ENCODE measurements at regions not wholly inside any gene's neighbourhood (a gene's known extent, or its start where the extent isn't known, plus 50 kb on each side); places are given as distances from the start of the nearest gene placed in this dataset.

- FAIRE-seq (no peak), DNase-seq (ENCODE audit: insufficient read length, low spot score) (no peak)
Observed at GRCh38 chr3:24740326-24740725, 245.7 kb upstream of the THRB start.

GRCh38 chr3:24741506-24741905, 246.9 kb upstream of the THRB start:
- FAIRE-seq (no peak), DNase-seq (ENCODE audit: insufficient read length, low spot score) (no peak)

GRCh38 chr3:24748520-24748919, 253.9 kb upstream of the THRB start:
- DNase-seq (ENCODE audit: insufficient read length, low spot score) (no peak), FAIRE-seq (no peak)

GRCh38 chr3:24751020-24751419, 256.4 kb upstream of the THRB start:
- no peak for DNase-seq (ENCODE audit: insufficient read length, low spot score)
- FAIRE-seq, result no peak

DNA sequence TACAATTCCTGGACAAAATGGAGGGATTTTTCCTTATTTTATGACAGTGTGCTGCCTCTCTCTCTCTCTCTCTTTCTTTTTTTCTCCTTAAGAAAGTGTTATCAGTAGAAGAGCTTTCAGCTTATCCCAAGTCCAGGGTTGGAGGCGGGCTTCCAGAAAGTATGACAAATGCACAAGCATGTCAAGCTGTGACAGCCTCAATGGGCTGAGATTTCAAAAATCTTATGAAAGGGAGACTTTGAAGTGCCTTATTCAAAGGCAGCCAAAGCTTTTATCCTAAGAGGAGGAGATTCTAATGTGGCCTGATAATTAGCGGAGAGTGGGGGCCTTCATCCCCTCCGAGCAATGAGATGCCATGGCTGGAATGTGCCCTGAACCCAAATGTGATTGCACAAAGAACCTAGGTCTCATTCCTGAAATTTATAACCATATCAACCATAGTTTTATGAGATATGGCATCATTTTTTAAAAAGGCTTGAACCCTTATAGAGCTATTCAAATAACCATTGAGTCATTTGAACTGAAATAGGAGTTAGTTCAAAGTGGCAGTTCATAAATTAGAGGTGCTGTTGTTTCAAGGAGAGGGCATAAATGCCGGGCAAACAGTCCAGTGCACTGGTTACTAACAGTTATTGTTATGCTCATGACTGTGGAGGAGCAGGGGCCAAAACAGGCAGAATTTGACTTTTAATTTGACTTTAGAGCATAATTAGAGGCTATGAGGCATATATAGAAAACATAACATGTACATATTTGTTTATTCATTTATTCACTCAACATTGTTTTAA, 261.6 kb upstream of the THRB start:
- no peak for FAIRE-seq

GRCh38 chr3:24763393-24763792, 268.7 kb upstream of the THRB start:
- FAIRE-seq, result no peak
- DNase-seq (ENCODE audit: insufficient read length, low spot score), result peak; percentile 40

More for the DNA sequence above, 261.6 kb upstream of the THRB start:
- DNase-seq (ENCODE audit: insufficient read length, low spot score), result no peak

DNA sequence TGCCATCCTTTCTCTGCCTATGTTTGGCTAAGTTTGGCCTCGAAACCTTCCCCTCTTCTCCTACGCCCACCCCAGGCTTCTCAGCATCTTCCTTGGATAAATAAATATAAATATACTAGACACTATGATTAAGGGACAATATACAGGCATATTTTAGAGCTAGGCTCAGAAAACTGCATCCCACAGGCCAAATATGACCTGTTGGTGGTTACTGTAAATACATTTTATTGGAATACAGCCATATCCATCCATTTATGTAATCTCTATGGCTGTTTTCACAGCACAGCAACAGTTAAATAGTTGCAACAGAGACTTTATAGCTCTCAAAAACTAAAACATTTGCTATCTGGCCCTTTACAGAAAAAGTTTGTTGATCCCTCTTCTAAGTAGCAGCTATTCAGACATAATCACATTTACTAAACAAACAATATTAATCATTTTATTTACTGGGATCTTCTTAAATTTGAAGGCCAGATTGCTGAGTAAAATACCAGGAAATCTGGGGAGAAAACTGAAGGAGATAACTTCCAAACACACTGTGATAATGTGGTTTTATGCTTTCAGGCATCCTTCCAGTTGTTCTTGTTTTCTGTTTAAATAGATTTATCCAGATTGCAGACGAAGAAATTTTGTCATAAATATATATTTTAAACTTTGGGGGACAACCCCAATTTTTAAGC, 269.7 kb upstream of the THRB start:
- FAIRE-seq, result no peak

GRCh38 chr3:24765399-24765798, 270.7 kb upstream of the THRB start:
- FAIRE-seq (no peak), DNase-seq (ENCODE audit: insufficient read length, low spot score) (no peak)

More for the DNA sequence above, 269.7 kb upstream of the THRB start:
- DNase-seq (ENCODE audit: insufficient read length, low spot score), result no peak

- DNase-seq (ENCODE audit: insufficient read length, low spot score) (no peak), FAIRE-seq (no peak)
Observed at GRCh38 chr3:24769918-24770317, 275.3 kb upstream of the THRB start.

- DNase-seq (ENCODE audit: insufficient read length, low spot score) (peak; percentile 33), FAIRE-seq (no peak)
Observed at GRCh38 chr3:24773798-24774197, 279.1 kb upstream of the THRB start.

DNA sequence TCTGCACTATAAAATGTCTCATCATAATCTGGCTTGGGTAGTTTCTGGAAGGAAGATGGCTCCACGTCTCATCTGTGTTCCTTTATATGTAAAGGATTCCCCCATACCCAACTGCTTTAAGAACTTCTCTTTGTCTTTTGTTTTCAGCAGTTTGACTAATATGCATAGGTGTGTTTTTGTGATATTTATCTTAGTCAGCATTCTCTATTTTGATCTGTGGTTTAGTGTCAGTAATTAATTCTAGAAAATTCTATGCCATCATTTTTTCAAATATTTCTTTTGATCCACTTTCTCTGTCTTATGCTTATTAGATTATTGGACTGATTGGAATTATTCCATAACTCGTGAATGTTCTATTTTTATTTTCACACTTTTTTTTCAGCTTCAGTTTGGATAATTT, 286.3 kb upstream of the THRB start:
- DNase-seq (ENCODE audit: insufficient read length, low spot score) (no peak), FAIRE-seq (no peak)

GRCh38 chr3:24781454-24781853, 286.8 kb upstream of the THRB start:
- DNase-seq (ENCODE audit: insufficient read length, low spot score), result no peak
- no peak for FAIRE-seq

GRCh38 chr3:24793896-24794295, 299.2 kb upstream of the THRB start:
- FAIRE-seq (no peak), DNase-seq (ENCODE audit: insufficient read length, low spot score) (no peak)

GRCh38 chr3:24802614-24803013, 308.0 kb upstream of the THRB start:
- DNase-seq (ENCODE audit: insufficient read length, low spot score) (no peak), FAIRE-seq (no peak)

GRCh38 chr3:24804095-24804494, 309.4 kb upstream of the THRB start:
- no peak for FAIRE-seq
- DNase-seq (ENCODE audit: insufficient read length, low spot score), result no peak

DNA sequence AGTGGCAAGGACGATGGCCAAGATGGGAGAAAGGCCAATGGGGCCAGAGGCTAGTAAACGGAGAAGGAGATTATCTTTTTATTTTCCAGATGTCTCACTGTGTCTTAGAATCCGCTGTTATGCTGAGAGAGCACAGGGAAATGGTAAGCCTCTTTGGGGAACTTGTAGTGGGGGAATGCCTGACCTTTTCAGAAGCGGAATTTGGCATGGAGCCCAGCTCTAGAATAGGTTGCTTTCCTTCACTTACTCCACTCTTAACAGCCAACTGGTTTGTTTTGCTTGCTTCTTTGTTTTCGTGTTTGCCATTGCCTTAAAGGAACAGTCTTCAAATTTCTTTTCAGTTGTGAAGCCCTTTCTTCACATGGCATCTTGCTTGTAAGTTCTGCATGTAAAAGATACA, 316.2 kb upstream of the THRB start:
- FAIRE-seq (no peak), DNase-seq (ENCODE audit: insufficient read length, low spot score) (no peak)

DNA sequence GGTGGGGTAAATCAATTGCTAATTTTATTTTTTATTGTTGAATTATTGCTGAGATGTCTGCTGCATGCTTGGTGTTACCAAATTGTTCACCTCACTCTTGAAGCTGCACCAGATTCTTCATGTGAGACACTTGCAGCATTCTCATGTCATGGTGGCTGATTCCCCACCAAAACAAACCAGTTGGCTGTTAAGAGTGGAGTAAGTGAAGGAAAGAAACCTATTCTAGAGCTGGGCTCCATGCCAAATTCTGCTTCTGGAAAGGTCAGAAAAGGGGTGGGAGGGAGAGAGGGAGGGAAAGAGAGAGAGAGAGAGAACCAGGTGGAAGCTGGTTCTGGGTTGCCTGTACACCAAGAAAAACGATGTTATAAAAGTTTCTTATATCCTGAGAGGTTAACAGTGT, 317.5 kb upstream of the THRB start:
- no peak for DNase-seq (ENCODE audit: insufficient read length, low spot score)
- no peak for FAIRE-seq

GRCh38 chr3:24818055-24818454, 323.4 kb upstream of the THRB start:
- no peak for DNase-seq (ENCODE audit: insufficient read length, low spot score)
- FAIRE-seq, result no peak

DNA sequence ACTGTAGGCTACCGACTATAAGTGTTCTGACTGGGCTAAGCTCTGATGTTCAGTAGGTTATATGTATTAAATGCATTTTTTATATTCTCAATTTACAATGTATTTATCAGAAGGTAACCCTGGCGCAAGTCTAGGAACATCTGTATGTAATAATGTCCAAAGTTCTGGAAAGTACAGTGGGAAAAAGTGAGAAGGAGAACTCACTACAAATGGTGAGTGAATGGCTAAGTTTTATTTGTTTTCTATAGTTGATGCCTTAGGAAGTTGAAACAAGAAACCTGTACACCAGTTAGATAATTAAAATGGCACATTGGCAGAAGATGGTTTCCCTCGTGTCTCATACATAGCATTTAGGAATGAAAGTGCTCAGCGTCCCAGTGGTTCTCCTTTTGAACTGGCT, 333.4 kb upstream of the THRB start:
- FAIRE-seq (no peak), DNase-seq (ENCODE audit: insufficient read length, low spot score) (no peak)

GRCh38 chr3:24828551-24828950, 333.9 kb upstream of the THRB start:
- DNase-seq (ENCODE audit: insufficient read length, low spot score), result no peak
- no peak for FAIRE-seq

GRCh38 chr3:24829011-24829581, 334.4 kb upstream of the THRB start:
- DNase-seq (ENCODE audit: insufficient read length, low spot score) (no peak), FAIRE-seq (no peak)

- no peak for FAIRE-seq
Observed at GRCh38 chr3:24829629-24830229, 335.1 kb upstream of the THRB start.

More at GRCh38 chr3:24829629-24830229, 335.1 kb upstream of the THRB start:
- no peak for DNase-seq (ENCODE audit: insufficient read length, low spot score)
